ENCODE measurements at regions not wholly inside any gene's neighbourhood (a gene's known extent, or its start where the extent isn't known, plus 50 kb on each side); places are given as distances from the start of the nearest gene placed in this dataset.

GRCh38 chr5:62115014-62115413 lies 191.0 kb upstream of the KIF2A start:
- no peak for TF ChIP-seq POLR2A (IDR thresholded peaks at IDR 0.05)
- TF ChIP-seq CTCF (IDR thresholded peaks at IDR 0.05): no peak
